HG03378 (cell line): ENCODE measurements at regions not wholly inside any gene's neighbourhood (a gene's known extent, or its start where the extent isn't known, plus 50 kb on each side); places are given as distances from the start of the nearest gene placed in this dataset.

ENCODE experiments used
- ATAC-seq: cut with Tn5 transposase; IDR thresholded peaks from one replicate; pipeline ENCODE4 v1.9.1; 2021; ENCODE audit warnings: mild to moderate bottlenecking, moderate library complexity; ENCODE audit not compliant: unreplicated experiment

- no peak for ATAC-seq
Observed at GRCh38 chr9:116002624-116003023, 151.0 kb upstream of the PAPPA start.

GRCh38 chr9:116003397-116003796, 150.2 kb upstream of the PAPPA start:
- ATAC-seq, result no peak

GRCh38 chr9:116005205-116005604, 148.4 kb upstream of the PAPPA start:
- no peak for ATAC-seq

- ATAC-seq, result no peak
Observed at GRCh38 chr9:116007824-116008223, 145.8 kb upstream of the PAPPA start.

- no peak for ATAC-seq
Observed at GRCh38 chr9:116008278-116008677, 145.3 kb upstream of the PAPPA start.

GRCh38 chr9:116009420-116009819, 144.2 kb upstream of the PAPPA start:
- no peak for ATAC-seq

GRCh38 chr9:116015855-116016254, 137.7 kb upstream of the PAPPA start:
- ATAC-seq, result no peak

GRCh38 chr9:116020146-116020545, 133.4 kb upstream of the PAPPA start:
- ATAC-seq, result no peak

- ATAC-seq, result no peak
Observed at GRCh38 chr9:116020801-116021200, 132.8 kb upstream of the PAPPA start.

GRCh38 chr9:116027096-116027495, 126.5 kb upstream of the PAPPA start:
- ATAC-seq, result no peak

- ATAC-seq, result no peak
Observed at GRCh38 chr9:116027511-116027910, 126.1 kb upstream of the PAPPA start.

GRCh38 chr9:116027951-116028350, 125.6 kb upstream of the PAPPA start:
- no peak for ATAC-seq

- no peak for ATAC-seq
Observed at GRCh38 chr9:116030517-116030916, 123.1 kb upstream of the PAPPA start.

- no peak for ATAC-seq
Observed at GRCh38 chr9:116032683-116033440, 120.7 kb upstream of the PAPPA start.

GRCh38 chr9:116039312-116039711, 114.3 kb upstream of the PAPPA start:
- ATAC-seq, result no peak

- ATAC-seq, result no peak
Observed at GRCh38 chr9:116039893-116040292, 113.7 kb upstream of the PAPPA start.

- ATAC-seq, result no peak
Observed at GRCh38 chr9:116042321-116042720, 111.3 kb upstream of the PAPPA start.

GRCh38 chr9:116045083-116045482, 108.5 kb upstream of the PAPPA start:
- no peak for ATAC-seq

- no peak for ATAC-seq
Observed at GRCh38 chr9:116048081-116048480, 105.5 kb upstream of the PAPPA start.

GRCh38 chr9:116049456-116049855, 104.1 kb upstream of the PAPPA start:
- no peak for ATAC-seq

GRCh38 chr9:116051528-116051927, 102.1 kb upstream of the PAPPA start:
- no peak for ATAC-seq

- ATAC-seq, result no peak
Observed at GRCh38 chr9:116055536-116055935, 98.1 kb upstream of the PAPPA start.

- no peak for ATAC-seq
Observed at GRCh38 chr9:116057371-116057770, 96.2 kb upstream of the PAPPA start.
